ENCODE measurements at regions not wholly inside any gene's neighbourhood (a gene's known extent, or its start where the extent isn't known, plus 50 kb on each side); places are given as distances from the start of the nearest gene placed in this dataset.

DNA sequence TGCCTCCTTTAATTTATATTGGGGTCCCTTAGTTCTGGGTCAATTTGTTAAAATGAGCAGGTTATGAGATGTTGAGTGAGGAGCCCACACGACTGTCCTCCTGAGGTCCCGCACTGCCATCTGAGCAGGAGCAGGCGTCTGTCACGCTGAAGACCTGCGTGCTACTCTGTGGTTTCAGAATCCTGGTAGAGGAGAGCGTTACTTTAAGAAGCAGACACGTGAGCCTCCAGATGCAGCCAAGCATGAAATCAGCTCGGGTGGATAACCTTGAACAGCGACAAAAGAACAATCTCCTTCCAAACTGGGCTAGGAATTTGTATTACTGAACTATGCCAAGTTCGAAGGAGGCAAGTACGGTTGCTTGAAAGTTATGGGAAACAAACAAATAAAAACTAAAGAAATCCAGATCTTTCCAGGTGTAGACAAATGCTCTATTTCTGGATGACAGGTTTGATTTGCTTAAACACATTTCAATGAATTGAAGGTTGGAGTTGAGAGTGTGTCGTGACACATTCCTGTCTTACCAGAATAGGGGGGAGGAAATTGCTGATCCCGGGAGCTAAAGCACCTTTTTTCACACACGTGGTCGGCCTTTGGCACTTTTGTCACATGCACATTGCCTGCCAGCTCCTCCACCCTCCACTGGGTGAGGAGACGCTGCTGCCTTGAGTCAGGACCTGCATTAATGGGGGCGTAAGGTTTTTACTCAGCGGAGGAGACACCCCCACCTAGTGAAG, 945.5 kb upstream of the SLC10A2 start:
- H3K36me3 ChIP-seq (ENCODE audit: insufficient read depth, low read length) = no peaks in the 10 kb centered on the region
- H3K79me2 ChIP-seq (ENCODE audit: insufficient read depth, low read length) = no peaks in the 10 kb centered on the region
- peaks cover 9% of the 10 kb centered on the region for H3K27me3 ChIP-seq (ENCODE audit: insufficient read depth, low read length, poor library complexity)
- no peak overlapping the region for H3K4me3 ChIP-seq (ENCODE audit: low read depth in 1 of 2, low read length in 2 of 2)
- H4K20me1 ChIP-seq (ENCODE audit: insufficient read depth, low read length) = no peaks in the 10 kb centered on the region
- TF ChIP-seq EZH2 (IDR thresholded peaks at IDR 0.05; ENCODE audit: borderline replicate concordance, low read depth, low read length, severe bottlenecking) = no peak
- TF ChIP-seq, protein P1, sequence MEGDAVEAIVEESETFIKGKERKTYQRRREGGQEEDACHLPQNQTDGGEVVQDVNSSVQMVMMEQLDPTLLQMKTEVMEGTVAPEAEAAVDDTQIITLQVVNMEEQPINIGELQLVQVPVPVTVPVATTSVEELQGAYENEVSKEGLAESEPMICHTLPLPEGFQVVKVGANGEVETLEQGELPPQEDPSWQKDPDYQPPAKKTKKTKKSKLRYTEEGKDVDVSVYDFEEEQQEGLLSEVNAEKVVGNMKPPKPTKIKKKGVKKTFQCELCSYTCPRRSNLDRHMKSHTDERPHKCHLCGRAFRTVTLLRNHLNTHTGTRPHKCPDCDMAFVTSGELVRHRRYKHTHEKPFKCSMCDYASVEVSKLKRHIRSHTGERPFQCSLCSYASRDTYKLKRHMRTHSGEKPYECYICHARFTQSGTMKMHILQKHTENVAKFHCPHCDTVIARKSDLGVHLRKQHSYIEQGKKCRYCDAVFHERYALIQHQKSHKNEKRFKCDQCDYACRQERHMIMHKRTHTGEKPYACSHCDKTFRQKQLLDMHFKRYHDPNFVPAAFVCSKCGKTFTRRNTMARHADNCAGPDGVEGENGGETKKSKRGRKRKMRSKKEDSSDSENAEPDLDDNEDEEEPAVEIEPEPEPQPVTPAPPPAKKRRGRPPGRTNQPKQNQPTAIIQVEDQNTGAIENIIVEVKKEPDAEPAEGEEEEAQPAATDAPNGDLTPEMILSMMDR (IDR thresholded peaks at IDR 0.05; ENCODE audit: borderline replicate concordance, extremely low read depth, low read length, poor library complexity, severe bottlenecking) = no peak
- no peak overlapping the region for H2AFZ ChIP-seq (ENCODE audit: low read depth, low read length)
- DNase-seq (no peak), ATAC-seq (ENCODE audit: insufficient read depth, low read depth) (no peak)
- H3K4me1 ChIP-seq (ENCODE audit: insufficient read depth, low read length) = no peaks in the 10 kb centered on the region
- no peak overlapping the region for H3K27ac ChIP-seq (ENCODE audit: low read length)
- H3K9ac ChIP-seq (ENCODE audit: low read depth, low read length) = no peak overlapping the region
- H3K9me3 ChIP-seq (ENCODE audit: insufficient read depth, low read length, severe bottlenecking) = no peaks in the 10 kb centered on the region
- no peak overlapping the region for H3K4me2 ChIP-seq (ENCODE audit: insufficient read depth, low read length)

DNA sequence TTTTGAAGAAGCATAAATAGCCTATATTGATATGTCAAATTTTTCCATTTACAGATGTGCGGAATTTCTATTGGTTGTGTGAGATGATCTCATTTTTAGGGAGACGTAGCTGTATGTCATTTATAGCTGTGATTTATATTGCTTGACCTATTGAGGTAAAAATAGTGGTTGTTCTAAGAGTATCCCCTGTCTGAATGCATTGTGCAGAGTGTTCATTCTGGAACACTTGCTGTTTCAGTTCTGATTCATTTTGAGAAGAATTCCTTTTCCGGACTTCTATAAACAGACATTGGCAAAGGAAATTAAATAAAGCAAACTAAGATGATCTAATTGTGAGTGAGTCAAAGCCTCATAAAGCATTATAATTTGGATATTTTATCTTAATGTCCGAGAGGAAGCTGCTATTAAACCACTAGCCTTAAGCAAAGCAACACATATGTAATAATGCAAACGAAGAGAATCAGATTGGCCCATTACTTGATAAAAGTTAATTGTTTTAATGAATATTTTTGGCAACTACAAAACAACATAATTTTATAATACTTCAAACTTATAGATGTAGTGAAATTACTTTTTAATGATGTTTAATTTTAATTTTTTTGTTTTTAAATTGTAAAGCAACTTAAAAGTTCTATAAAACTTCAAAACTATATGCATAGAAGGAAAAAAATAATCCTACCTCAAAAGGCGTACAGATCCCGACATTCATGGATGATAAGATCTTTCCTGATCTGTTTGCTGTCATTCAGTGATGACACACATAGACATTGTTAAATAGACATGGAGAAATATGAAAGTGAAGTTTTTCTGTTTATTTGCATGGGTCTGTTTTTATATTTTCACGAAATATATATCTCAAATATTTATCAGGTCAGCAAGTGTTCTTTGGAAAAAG, 942.6 kb upstream of the SLC10A2 start:
- ATAC-seq (ENCODE audit: insufficient read depth, low read depth) (no peak), DNase-seq (no peak)
- H3K4me1 ChIP-seq (ENCODE audit: insufficient read depth, low read length) = no peaks in the 10 kb centered on the region
- TF ChIP-seq, protein P1 (IDR thresholded peaks at IDR 0.05; ENCODE audit: borderline replicate concordance, extremely low read depth, low read length, poor library complexity, severe bottlenecking) = no peak
- TF ChIP-seq EZH2 (IDR thresholded peaks at IDR 0.05; ENCODE audit: borderline replicate concordance, low read depth, low read length, severe bottlenecking) = no peak
- no peak overlapping the region for H3K4me3 ChIP-seq (ENCODE audit: low read depth in 1 of 2, low read length in 2 of 2)
- no peak overlapping the region for H2AFZ ChIP-seq (ENCODE audit: low read depth, low read length)
- H3K27ac ChIP-seq (ENCODE audit: low read length) = no peak overlapping the region
- H3K4me2 ChIP-seq (ENCODE audit: insufficient read depth, low read length) = no peak overlapping the region
- H3K9ac ChIP-seq (ENCODE audit: low read depth, low read length) = no peak overlapping the region
- H3K79me2 ChIP-seq (ENCODE audit: insufficient read depth, low read length) = no peaks in the 10 kb centered on the region
- no peaks in the 10 kb centered on the region for H4K20me1 ChIP-seq (ENCODE audit: insufficient read depth, low read length)
- no peaks in the 10 kb centered on the region for H3K36me3 ChIP-seq (ENCODE audit: insufficient read depth, low read length)
- peaks cover 11% of the 10 kb centered on the region for H3K27me3 ChIP-seq (ENCODE audit: insufficient read depth, low read length, poor library complexity)
- no peaks in the 10 kb centered on the region for H3K9me3 ChIP-seq (ENCODE audit: insufficient read depth, low read length, severe bottlenecking)

DNA sequence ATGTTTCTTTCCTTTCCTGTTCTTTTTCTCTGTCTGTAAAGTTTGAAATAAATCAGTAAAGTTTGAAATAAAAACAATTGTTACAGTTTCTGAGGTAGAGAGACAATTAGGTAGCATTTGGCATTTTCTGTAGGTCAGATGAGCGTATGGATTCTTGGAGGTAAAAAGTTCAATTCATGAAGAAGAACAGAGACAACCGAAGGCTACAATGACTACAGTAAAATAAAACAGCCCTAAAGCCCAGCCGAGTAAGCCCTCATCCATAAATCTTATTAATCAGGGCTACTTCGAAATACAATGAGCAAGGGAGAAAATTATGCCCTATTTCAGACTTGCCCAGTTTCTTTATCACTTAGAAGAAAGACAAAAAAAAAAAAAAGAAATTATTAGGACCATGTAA, 941.9 kb upstream of the SLC10A2 start:
- Histone ChIP-seq H3K4me3 (ENCODE audit: low read depth in 1 of 2, low read length in 2 of 2) (no peak overlapping the region), H2AFZ (ENCODE audit: low read depth, low read length) (no peak overlapping the region), H3K36me3 (ENCODE audit: insufficient read depth, low read length) (no peaks in the 10 kb centered on the region), H3K9me3 (ENCODE audit: insufficient read depth, low read length, severe bottlenecking) (no peaks in the 10 kb centered on the region), H3K4me2 (ENCODE audit: insufficient read depth, low read length) (no peak overlapping the region), H4K20me1 (ENCODE audit: insufficient read depth, low read length) (no peaks in the 10 kb centered on the region), H3K4me1 (ENCODE audit: insufficient read depth, low read length) (no peaks in the 10 kb centered on the region), H3K27ac (ENCODE audit: low read length) (no peak overlapping the region), H3K79me2 (ENCODE audit: insufficient read depth, low read length) (no peaks in the 10 kb centered on the region), H3K9ac (ENCODE audit: low read depth, low read length) (no peak overlapping the region), H3K27me3 (ENCODE audit: insufficient read depth, low read length, poor library complexity) (peaks cover 11% of the 10 kb centered on the region)
- no peak for ATAC-seq (ENCODE audit: insufficient read depth, low read depth)
- no peak for DNase-seq
- no peak for TF ChIP-seq EZH2 (IDR thresholded peaks at IDR 0.05; ENCODE audit: borderline replicate concordance, low read depth, low read length, severe bottlenecking)
- TF ChIP-seq, protein P1 (IDR thresholded peaks at IDR 0.05; ENCODE audit: borderline replicate concordance, extremely low read depth, low read length, poor library complexity, severe bottlenecking) = no peak
